WTC11 (cell line): ENCODE measurements at regions not wholly inside any gene's neighbourhood (a gene's known extent, or its start where the extent isn't known, plus 50 kb on each side); places are given as distances from the start of the nearest gene placed in this dataset.

ENCODE experiments used
- ATAC-seq: fragments of 200-7000 bp; cut with Tn5 transposase; 2 replicates; pipeline ENCODE4 v1.10.0; 2021; ENCODE audit warnings: mild to moderate bottlenecking, moderate library complexity
- CTCF ChIA-PET: fragments of 300-600 bp; sonication (Branson Sonifier 250); formaldehyde crosslinking; loops from one replicate; lab custom pipeline; 2021; ENCODE audit warnings: antibody characterized with exemption; lab: Charles Lee
- POLR2A ChIA-PET: fragments of 350-600 bp; sonication (Branson Sonifier 250); formaldehyde crosslinking; loops from one replicate; lab custom pipeline; 2021; ENCODE audit warnings: antibody characterized with exemption; lab: Charles Lee
- DNase-seq: peaks from one replicate; pipeline ENCODE4 v3.0.0; 2021; ENCODE audit warnings: low spot score
- H3K27ac Mint-ChIP-seq: 2 replicates; pipeline ENCODE4 v1.8.0; 2021; ENCODE audit warnings: mixed read lengths
- H3K27me3 Mint-ChIP-seq: 2 replicates; pipeline ENCODE4 v1.8.0; 2021; ENCODE audit warnings: low read depth, mild to moderate bottlenecking, moderate library complexity, mixed read lengths
- H3K36me3 Mint-ChIP-seq: 2 replicates; pipeline ENCODE4 v1.8.0; 2021; ENCODE audit warnings: mixed read lengths
- H3K4me1 Mint-ChIP-seq: 2 replicates; pipeline ENCODE4 v1.8.0; 2022; ENCODE audit warnings: mixed read lengths
- H3K4me3 Mint-ChIP-seq: 2 replicates; pipeline ENCODE4 v1.8.0; 2021; ENCODE audit warnings: mild to moderate bottlenecking, moderate library complexity, mixed read lengths
- H3K9me3 Mint-ChIP-seq: 2 replicates; pipeline ENCODE4 v1.8.0; 2021; ENCODE audit warnings: mixed read lengths
- ATF6 ChIP-seq: sonication (generic); formaldehyde crosslinking; IDR thresholded peaks from 2 replicates; pipeline ENCODE4 v1.8.1; 2023; ENCODE audit warnings: mild to moderate bottlenecking, missing genetic modification reagents
- CREM ChIP-seq: sonication (generic); formaldehyde crosslinking; IDR thresholded peaks from 2 replicates; pipeline ENCODE4 v1.8.1; 2022; ENCODE audit warnings: mild to moderate bottlenecking, missing genetic modification reagents, moderate library complexity
- EMX1 ChIP-seq: fragments of 250-450 bp; sonication (Bioruptor Pico); IDR thresholded peaks from 2 replicates; pipeline ENCODE4 v1.8.0; 2021; ENCODE audit warnings: mild to moderate bottlenecking
- ESRRA ChIP-seq: sonication (generic); formaldehyde crosslinking; IDR thresholded peaks from 2 replicates; pipeline ENCODE4 v1.8.1; 2022; ENCODE audit warnings: mild to moderate bottlenecking, missing genetic modification reagents, borderline replicate concordance
- GTF2I ChIP-seq: fragments of 250-450 bp; sonication (Bioruptor Pico); conservative IDR thresholded peaks from 2 replicates; pipeline ENCODE4 v1.4.0; 2021; ENCODE audit warnings: mild to moderate bottlenecking
- JUN ChIP-seq: sonication (generic); formaldehyde crosslinking; IDR thresholded peaks from 2 replicates; pipeline ENCODE4 v1.8.0; 2023; ENCODE audit warnings: mild to moderate bottlenecking, missing genetic modification reagents
- MYBL2 ChIP-seq: sonication (generic); formaldehyde crosslinking; IDR thresholded peaks from 2 replicates; pipeline ENCODE4 v1.8.1; 2023; ENCODE audit warnings: mild to moderate bottlenecking, moderate library complexity, missing genetic modification reagents
- NR3C1 ChIP-seq: sonication (generic); formaldehyde crosslinking; conservative IDR thresholded peaks from 2 replicates; pipeline ENCODE4 v1.8.1; 2023; ENCODE audit warnings: low read depth, mild to moderate bottlenecking, missing genetic modification reagents
- PRRX2 ChIP-seq: fragments of 250-450 bp; sonication (Bioruptor Pico); IDR thresholded peaks from 2 replicates; pipeline ENCODE4 v1.8.0; 2021; ENCODE audit warnings: mild to moderate bottlenecking
- SOX15 ChIP-seq: fragments of 250-450 bp; sonication (Bioruptor Pico); IDR thresholded peaks from 2 replicates; pipeline ENCODE4 v1.9.0; 2021; ENCODE audit warnings: mild to moderate bottlenecking
- TP53 ChIP-seq: sonication (generic); formaldehyde crosslinking; IDR thresholded peaks from 2 replicates; pipeline ENCODE4 v1.8.1; 2023; ENCODE audit warnings: mild to moderate bottlenecking, missing genetic modification reagents
- TF ChIP-seq, protein P1 (sequence below): sonication (generic); formaldehyde crosslinking; IDR thresholded peaks from 2 replicates; pipeline ENCODE4 v1.8.0; 2022; ENCODE audit warnings: mild to moderate bottlenecking, missing genetic modification reagents
- TF ChIP-seq, protein P2 (sequence below): sonication (generic); formaldehyde crosslinking; IDR thresholded peaks from 2 replicates; pipeline ENCODE4 v1.8.0; 2023; ENCODE audit warnings: missing genetic modification reagents, mild to moderate bottlenecking, borderline replicate concordance
- TF ChIP-seq, protein P3 (sequence below): sonication (generic); formaldehyde crosslinking; IDR thresholded peaks from 2 replicates; pipeline ENCODE4 v1.8.1; 2023; ENCODE audit warnings: mild to moderate bottlenecking, missing genetic modification reagents
- TF ChIP-seq, protein P4 (sequence below): fragments of 250-450 bp; sonication (Bioruptor Pico); IDR thresholded peaks from 2 replicates; pipeline ENCODE4 v1.8.0; 2021; ENCODE audit warnings: mild to moderate bottlenecking
- TF ChIP-seq, protein P5 (sequence below): sonication (generic); formaldehyde crosslinking; IDR thresholded peaks from 2 replicates; pipeline ENCODE4 v1.8.1; 2023; ENCODE audit warnings: mild to moderate bottlenecking, missing genetic modification reagents, moderate library complexity
- TF ChIP-seq, protein P6 (sequence below): fragments of 250-450 bp; sonication (Bioruptor Pico); IDR thresholded peaks from 2 replicates; pipeline ENCODE4 v2.1.2; 2022; ENCODE audit warnings: mild to moderate bottlenecking, moderate library complexity

GRCh38 chr1:189175889-189176288, 1301.8 kb downstream of the BRINP3 start (continued):
- TF ChIP-seq, protein P1, sequence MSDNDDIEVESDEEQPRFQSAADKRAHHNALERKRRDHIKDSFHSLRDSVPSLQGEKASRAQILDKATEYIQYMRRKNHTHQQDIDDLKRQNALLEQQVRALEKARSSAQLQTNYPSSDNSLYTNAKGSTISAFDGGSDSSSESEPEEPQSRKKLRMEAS = no peak

DNA sequence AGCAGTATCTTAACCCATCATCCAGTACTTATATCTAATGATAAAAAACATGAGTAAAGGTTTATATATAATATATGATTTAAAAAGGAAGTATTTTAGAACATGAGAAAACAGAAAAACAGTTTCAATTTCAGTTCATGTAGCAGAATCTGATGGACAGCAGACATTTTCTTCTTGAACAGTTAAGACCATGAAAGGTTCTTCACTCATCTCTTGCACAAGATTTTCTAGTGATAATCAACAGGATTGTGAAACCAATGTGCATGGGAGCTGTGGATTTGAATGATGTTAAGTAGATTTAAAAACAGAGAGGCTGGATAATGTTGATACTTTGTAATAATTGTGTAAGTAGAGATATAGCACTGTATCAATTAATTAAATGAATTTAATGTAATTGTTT, 1297.6 kb downstream of the BRINP3 start:
- TF ChIP-seq CREM (CRISPR knock-in tag) = no peak
- H3K27ac Mint-ChIP-seq = no peak overlapping the region
- ATAC-seq (no peak), DNase-seq (no peak)
- CTCF ChIA-PET = no interaction called here
- no peaks in the 10 kb centered on the region for H3K36me3 Mint-ChIP-seq
- H3K4me1 Mint-ChIP-seq = peaks cover 1% of the 10 kb centered on the region
- POLR2A ChIA-PET = no interaction called here
- H3K9me3 Mint-ChIP-seq = no peaks in the 10 kb centered on the region
- H3K4me3 Mint-ChIP-seq = no peak overlapping the region
- H3K27me3 Mint-ChIP-seq = no peaks in the 10 kb centered on the region

- ChIA-PET POLR2A (no interaction called here), CTCF (no interaction called here)
- Mint-ChIP-seq H3K36me3 (no peaks in the 10 kb centered on the region), H3K4me3 (no peak overlapping the region), H3K27me3 (no peaks in the 10 kb centered on the region), H3K9me3 (no peaks in the 10 kb centered on the region), H3K27ac (no peak overlapping the region), H3K4me1 (peaks cover 8% of the 10 kb centered on the region)
- peak; percentile 55; the same call in 1 of the 2 replicates for ATAC-seq
- no peak for DNase-seq
- no peak for TF ChIP-seq SOX15
- TF ChIP-seq, protein P2, sequence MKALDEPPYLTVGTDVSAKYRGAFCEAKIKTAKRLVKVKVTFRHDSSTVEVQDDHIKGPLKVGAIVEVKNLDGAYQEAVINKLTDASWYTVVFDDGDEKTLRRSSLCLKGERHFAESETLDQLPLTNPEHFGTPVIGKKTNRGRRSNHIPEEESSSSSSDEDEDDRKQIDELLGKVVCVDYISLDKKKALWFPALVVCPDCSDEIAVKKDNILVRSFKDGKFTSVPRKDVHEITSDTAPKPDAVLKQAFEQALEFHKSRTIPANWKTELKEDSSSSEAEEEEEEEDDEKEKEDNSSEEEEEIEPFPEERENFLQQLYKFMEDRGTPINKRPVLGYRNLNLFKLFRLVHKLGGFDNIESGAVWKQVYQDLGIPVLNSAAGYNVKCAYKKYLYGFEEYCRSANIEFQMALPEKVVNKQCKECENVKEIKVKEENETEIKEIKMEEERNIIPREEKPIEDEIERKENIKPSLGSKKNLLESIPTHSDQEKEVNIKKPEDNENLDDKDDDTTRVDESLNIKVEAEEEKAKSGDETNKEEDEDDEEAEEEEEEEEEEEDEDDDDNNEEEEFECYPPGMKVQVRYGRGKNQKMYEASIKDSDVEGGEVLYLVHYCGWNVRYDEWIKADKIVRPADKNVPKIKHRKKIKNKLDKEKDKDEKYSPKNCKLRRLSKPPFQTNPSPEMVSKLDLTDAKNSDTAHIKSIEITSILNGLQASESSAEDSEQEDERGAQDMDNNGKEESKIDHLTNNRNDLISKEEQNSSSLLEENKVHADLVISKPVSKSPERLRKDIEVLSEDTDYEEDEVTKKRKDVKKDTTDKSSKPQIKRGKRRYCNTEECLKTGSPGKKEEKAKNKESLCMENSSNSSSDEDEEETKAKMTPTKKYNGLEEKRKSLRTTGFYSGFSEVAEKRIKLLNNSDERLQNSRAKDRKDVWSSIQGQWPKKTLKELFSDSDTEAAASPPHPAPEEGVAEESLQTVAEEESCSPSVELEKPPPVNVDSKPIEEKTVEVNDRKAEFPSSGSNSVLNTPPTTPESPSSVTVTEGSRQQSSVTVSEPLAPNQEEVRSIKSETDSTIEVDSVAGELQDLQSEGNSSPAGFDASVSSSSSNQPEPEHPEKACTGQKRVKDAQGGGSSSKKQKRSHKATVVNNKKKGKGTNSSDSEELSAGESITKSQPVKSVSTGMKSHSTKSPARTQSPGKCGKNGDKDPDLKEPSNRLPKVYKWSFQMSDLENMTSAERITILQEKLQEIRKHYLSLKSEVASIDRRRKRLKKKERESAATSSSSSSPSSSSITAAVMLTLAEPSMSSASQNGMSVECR (CRISPR knock-in tag) = no peak
- no peak for TF ChIP-seq NR3C1
- TF ChIP-seq JUN (CRISPR knock-in tag) = no peak
- no peak for TF ChIP-seq TP53 (CRISPR knock-in tag)
- TF ChIP-seq, protein P3, sequence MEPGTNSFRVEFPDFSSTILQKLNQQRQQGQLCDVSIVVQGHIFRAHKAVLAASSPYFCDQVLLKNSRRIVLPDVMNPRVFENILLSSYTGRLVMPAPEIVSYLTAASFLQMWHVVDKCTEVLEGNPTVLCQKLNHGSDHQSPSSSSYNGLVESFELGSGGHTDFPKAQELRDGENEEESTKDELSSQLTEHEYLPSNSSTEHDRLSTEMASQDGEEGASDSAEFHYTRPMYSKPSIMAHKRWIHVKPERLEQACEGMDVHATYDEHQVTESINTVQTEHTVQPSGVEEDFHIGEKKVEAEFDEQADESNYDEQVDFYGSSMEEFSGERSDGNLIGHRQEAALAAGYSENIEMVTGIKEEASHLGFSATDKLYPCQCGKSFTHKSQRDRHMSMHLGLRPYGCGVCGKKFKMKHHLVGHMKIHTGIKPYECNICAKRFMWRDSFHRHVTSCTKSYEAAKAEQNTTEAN (CRISPR knock-in tag) = no peak
- TF ChIP-seq ESRRA (CRISPR knock-in tag) = no peak
- TF ChIP-seq, protein P1 = no peak
These were observed 1292.6 kb downstream of the BRINP3 start for GRCh38 chr1:189185097-189185496.

DNA sequence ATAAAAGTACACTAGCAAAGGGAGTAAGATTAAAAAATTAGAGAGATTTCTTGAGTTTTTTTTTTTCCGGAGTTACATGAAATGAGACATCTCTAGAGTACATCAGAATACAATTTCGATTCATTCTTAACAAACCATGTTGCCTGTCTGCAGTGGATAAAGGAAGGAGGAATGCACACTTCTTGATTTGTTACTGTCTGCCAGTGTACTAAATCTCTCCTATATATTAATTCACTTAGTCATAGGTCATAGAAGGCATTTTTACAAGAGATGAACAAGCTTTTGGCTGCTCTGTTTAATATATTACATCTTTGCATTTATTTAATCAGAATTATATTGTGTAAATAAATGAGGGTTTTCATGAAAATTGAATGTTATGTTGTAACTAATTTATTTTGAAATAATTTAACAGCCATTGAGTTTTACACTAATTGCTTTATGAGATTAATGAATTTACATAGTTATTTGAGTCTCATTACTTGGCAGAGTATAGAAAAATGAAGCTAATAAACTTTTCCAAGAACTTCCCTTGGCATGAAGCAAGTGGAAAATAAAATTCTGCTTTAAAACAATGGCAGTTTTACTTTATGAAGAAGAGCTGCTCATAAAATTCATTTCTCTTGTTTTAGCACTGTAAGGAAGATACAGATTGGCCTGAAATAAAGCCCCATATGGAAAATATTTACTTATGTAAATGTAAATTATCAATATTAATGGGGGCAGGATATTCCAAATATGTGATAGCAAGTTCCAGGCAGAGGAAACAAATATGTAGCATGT, 1284.7 kb downstream of the BRINP3 start:
- peaks cover 3% of the 10 kb centered on the region; the same call in 1 of the 2 replicates for H3K9me3 Mint-ChIP-seq
- no peaks in the 10 kb centered on the region for H3K36me3 Mint-ChIP-seq
- no peaks in the 10 kb centered on the region for H3K27me3 Mint-ChIP-seq
- CTCF ChIA-PET = no interaction called here
- TF ChIP-seq ATF6 (CRISPR knock-in tag) (no peak), GTF2I (CRISPR knock-in tag) (no peak), NR3C1 (no peak), SOX15 (no peak), MYBL2 (CRISPR knock-in tag) (no peak), EMX1 (CRISPR knock-in tag) (no peak), PRRX2 (no peak)
- TF ChIP-seq, protein P4, sequence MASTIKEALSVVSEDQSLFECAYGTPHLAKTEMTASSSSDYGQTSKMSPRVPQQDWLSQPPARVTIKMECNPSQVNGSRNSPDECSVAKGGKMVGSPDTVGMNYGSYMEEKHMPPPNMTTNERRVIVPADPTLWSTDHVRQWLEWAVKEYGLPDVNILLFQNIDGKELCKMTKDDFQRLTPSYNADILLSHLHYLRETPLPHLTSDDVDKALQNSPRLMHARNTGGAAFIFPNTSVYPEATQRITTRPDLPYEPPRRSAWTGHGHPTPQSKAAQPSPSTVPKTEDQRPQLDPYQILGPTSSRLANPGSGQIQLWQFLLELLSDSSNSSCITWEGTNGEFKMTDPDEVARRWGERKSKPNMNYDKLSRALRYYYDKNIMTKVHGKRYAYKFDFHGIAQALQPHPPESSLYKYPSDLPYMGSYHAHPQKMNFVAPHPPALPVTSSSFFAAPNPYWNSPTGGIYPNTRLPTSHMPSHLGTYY (CRISPR knock-in tag) = no peak
- TF ChIP-seq, protein P5, sequence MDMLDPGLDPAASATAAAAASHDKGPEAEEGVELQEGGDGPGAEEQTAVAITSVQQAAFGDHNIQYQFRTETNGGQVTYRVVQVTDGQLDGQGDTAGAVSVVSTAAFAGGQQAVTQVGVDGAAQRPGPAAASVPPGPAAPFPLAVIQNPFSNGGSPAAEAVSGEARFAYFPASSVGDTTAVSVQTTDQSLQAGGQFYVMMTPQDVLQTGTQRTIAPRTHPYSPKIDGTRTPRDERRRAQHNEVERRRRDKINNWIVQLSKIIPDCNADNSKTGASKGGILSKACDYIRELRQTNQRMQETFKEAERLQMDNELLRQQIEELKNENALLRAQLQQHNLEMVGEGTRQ (CRISPR knock-in tag) = no peak
- TF ChIP-seq, protein P6, sequence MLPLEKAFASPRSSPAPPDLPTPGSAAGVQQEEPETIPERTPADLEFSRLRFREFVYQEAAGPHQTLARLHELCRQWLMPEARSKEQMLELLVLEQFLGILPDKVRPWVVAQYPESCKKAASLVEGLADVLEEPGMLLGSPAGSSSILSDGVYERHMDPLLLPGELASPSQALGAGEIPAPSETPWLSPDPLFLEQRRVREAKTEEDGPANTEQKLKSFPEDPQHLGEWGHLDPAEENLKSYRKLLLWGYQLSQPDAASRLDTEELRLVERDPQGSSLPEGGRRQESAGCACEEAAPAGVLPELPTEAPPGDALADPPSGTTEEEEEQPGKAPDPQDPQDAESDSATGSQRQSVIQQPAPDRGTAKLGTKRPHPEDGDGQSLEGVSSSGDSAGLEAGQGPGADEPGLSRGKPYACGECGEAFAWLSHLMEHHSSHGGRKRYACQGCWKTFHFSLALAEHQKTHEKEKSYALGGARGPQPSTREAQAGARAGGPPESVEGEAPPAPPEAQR (CRISPR knock-in tag) = no peak
- H3K4me3 Mint-ChIP-seq = no peak overlapping the region
- ATAC-seq = no peak
- POLR2A ChIA-PET = no interaction called here
- H3K4me1 Mint-ChIP-seq = no peaks in the 10 kb centered on the region
- no peak for DNase-seq
- no peak overlapping the region for H3K27ac Mint-ChIP-seq
